GM13977 (cell line): ENCODE measurements at regions not wholly inside any gene's neighbourhood (a gene's known extent, or its start where the extent isn't known, plus 50 kb on each side); places are given as distances from the start of the nearest gene placed in this dataset.

ENCODE experiments used
- DNase-seq: peaks from one replicate; pipeline ENCODE4 v3.0.0; 2012; ENCODE audit warnings: low spot score
- in situ Hi-C: fragments of 300-500 bp; cut with MboI; formaldehyde crosslinking; loops from one replicate; pipeline ENCODE4 v1.12.0; 2022; ENCODE audit warnings: low sequenced_read_pairs, low pct_unique_long_range_greater_than_20kb, mixed read lengths, inconsistent platforms; ENCODE audit not compliant: unreplicated experiment
- TF ChIP-seq, protein P1 (sequence below): IDR thresholded peaks from 2 replicates; pipeline ENCODE4 v1.5.1; 2012; ENCODE audit warnings: mild to moderate bottlenecking, control low read depth; ENCODE audit not compliant: insufficient read depth; ENCODE audit errors: extremely low read depth, missing control alignments

- no peak for DNase-seq
- TF ChIP-seq, protein P1, sequence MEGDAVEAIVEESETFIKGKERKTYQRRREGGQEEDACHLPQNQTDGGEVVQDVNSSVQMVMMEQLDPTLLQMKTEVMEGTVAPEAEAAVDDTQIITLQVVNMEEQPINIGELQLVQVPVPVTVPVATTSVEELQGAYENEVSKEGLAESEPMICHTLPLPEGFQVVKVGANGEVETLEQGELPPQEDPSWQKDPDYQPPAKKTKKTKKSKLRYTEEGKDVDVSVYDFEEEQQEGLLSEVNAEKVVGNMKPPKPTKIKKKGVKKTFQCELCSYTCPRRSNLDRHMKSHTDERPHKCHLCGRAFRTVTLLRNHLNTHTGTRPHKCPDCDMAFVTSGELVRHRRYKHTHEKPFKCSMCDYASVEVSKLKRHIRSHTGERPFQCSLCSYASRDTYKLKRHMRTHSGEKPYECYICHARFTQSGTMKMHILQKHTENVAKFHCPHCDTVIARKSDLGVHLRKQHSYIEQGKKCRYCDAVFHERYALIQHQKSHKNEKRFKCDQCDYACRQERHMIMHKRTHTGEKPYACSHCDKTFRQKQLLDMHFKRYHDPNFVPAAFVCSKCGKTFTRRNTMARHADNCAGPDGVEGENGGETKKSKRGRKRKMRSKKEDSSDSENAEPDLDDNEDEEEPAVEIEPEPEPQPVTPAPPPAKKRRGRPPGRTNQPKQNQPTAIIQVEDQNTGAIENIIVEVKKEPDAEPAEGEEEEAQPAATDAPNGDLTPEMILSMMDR = no peak
- in situ Hi-C loops = no loop called here
These were observed 188.9 kb upstream of the SESN3 start for GRCh38 chr11:95419915-95420314.

DNA sequence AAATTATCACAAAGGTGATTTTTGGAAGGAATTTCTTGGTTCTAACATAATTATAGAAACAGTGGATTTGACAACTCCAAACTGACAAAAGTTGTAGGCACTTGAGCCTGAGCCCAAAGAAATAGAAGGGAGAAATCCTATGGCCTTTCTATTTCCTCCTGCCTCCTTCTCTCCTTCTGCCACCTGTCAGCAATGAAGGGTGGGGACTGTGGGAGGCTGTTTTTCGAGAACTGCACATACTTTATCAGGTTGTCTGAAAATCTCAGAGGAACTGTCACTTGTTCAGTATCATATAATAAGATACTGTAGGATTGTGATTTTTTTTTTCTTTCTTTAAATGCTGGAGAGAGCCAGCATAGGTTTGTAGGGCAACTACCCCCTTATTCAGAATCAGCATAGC is 187.9 kb upstream of the SESN3 start:
- in situ Hi-C loops = no loop called here
- DNase-seq = no peak
- TF ChIP-seq, protein P1 = no peak

DNA sequence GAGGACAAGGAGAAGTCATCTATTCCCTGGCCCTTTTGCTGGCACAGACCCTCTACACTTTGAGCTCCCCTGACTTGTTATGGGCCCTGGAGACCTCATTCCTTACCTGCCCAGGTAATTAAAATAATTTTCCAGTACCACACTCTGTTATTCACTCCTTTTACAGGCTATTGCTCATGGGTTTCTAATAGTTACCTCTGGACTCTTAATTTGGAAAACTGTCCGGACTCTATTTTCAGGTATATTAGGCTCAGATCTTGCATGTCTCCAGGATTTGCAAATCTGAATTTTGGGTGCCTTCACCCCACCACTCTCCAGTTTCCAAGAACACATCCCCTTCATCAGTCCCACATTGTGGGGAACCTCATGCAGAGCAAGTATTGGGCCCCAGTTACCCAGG is 186.8 kb upstream of the SESN3 start:
- no peak for DNase-seq
- TF ChIP-seq, protein P1 = no peak
- in situ Hi-C loops = no loop called here

- in situ Hi-C loops = no loop called here
- TF ChIP-seq, protein P1 = no peak
- DNase-seq = no peak
These were observed 184.9 kb upstream of the SESN3 start for GRCh38 chr11:95415837-95416304.

- TF ChIP-seq, protein P1 = no peak
- in situ Hi-C loops = no loop called here
- DNase-seq = no peak
These were observed 183.2 kb upstream of the SESN3 start for GRCh38 chr11:95414217-95414616.

DNA sequence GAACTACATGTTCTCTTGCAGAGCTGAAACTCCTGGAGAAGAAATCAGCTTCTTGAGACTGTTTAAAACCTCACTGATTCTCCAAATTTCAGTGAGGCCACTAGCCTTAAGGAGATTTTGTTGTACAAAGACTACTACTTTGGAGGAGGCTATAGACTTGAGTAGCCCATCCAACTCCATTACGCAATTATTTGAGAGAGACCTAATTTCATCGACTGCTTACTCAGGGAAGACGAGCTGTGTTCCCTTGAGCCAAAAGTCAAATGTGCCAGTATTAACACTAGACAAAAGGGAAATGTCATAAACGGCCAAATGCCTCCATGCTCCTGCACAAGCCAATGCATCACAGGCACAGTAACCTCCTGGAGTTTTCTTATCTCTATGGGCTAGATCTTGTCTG is 182.8 kb upstream of the SESN3 start:
- no peak for DNase-seq

More for the DNA sequence above, 182.8 kb upstream of the SESN3 start:
- in situ Hi-C loops = no loop called here
- TF ChIP-seq, protein P1 = no peak
